GM23338 (cell line): ENCODE measurements at regions not wholly inside any gene's neighbourhood (a gene's known extent, or its start where the extent isn't known, plus 50 kb on each side); places are given as distances from the start of the nearest gene placed in this dataset.

ENCODE experiments used
- ATAC-seq: fragments of 200-7000 bp; cut with Tn5 transposase; 3 replicates; pipeline ENCODE4 v1.9.1; 2020
- DNase-seq: peaks from one replicate; pipeline ENCODE4 v3.0.0-alpha.2; 2015; ENCODE audit warnings: low spot score
- H2AFZ ChIP-seq: fragments of 200-600 bp; sonication (generic); 2 replicates; pipeline ENCODE4 v1.8.0; 2016; ENCODE audit warnings: antibody characterized with exemption, mild to moderate bottlenecking, moderate library complexity
- H3F3A ChIP-seq: fragments of 200-600 bp; sonication (generic); replicated peaks from 2 replicates; pipeline ENCODE4 v1.8.0; 2017; ENCODE audit warnings: antibody characterized with exemption, mixed run types, low read depth
- H3K27ac ChIP-seq: fragments of 200-600 bp; sonication (generic); 2 replicates; pipeline ENCODE4 v1.6.1; 2016; ENCODE audit warnings: low read depth
- H3K27me3 ChIP-seq: fragments of 200-600 bp; sonication (generic); 2 replicates; pipeline ENCODE4 v1.8.0; 2016; ENCODE audit warnings: mild to moderate bottlenecking, mixed run types, moderate library complexity; ENCODE audit not compliant: insufficient read depth
- H3K36me3 ChIP-seq: fragments of 200-600 bp; sonication (generic); 2 replicates; pipeline ENCODE4 v1.8.0; 2016; ENCODE audit warnings: mild to moderate bottlenecking; ENCODE audit not compliant: insufficient read depth
- H3K4me1 ChIP-seq: fragments of 200-600 bp; sonication (generic); 2 replicates; pipeline ENCODE4 v1.8.0; 2016; ENCODE audit warnings: mild to moderate bottlenecking, moderate library complexity; ENCODE audit not compliant: insufficient read depth
- H3K4me2 ChIP-seq: fragments of 200-600 bp; sonication (generic); 2 replicates; pipeline ENCODE4 v1.7.1; 2017; ENCODE audit warnings: mixed run types
- H3K4me3 ChIP-seq: fragments of 200-600 bp; sonication (generic); 2 replicates; pipeline ENCODE4 v1.6.1; 2016; ENCODE audit warnings: mixed run types
- H3K79me2 ChIP-seq: fragments of 200-600 bp; sonication (generic); replicated peaks from 2 replicates; pipeline ENCODE4 v1.8.0; 2017; ENCODE audit warnings: mild to moderate bottlenecking; ENCODE audit not compliant: insufficient read depth
- H3K9me2 ChIP-seq: fragments of 200-600 bp; sonication (generic); 2 replicates; pipeline ENCODE4 v1.8.0; 2017; ENCODE audit not compliant: insufficient read depth
- H4K20me1 ChIP-seq: fragments of 200-600 bp; sonication (generic); replicated peaks from 2 replicates; pipeline ENCODE4 v1.8.0; 2017; ENCODE audit warnings: mild to moderate bottlenecking; ENCODE audit not compliant: insufficient read depth
- H3K27ac Mint-ChIP-seq: 2 replicates; pipeline ENCODE4 v1.8.0; 2020; ENCODE audit warnings: inconsistent platforms, mild to moderate bottlenecking, moderate library complexity, mixed read lengths
- H3K27me3 Mint-ChIP-seq: 3 replicates; pipeline ENCODE4 v1.8.0; 2022; ENCODE audit warnings: low read depth, mild to moderate bottlenecking, moderate library complexity, mixed read lengths, inconsistent platforms; ENCODE audit not compliant: insufficient read depth, poor library complexity
- H3K36me3 Mint-ChIP-seq: 3 replicates; pipeline ENCODE4 v1.8.0; 2021; ENCODE audit warnings: low read depth, mild to moderate bottlenecking, inconsistent platforms, moderate library complexity, mixed read lengths
- H3K4me1 Mint-ChIP-seq: 3 replicates; pipeline ENCODE4 v1.8.0; 2020; ENCODE audit warnings: mild to moderate bottlenecking, inconsistent platforms, mixed read lengths
- H3K4me3 Mint-ChIP-seq: 3 replicates; pipeline ENCODE4 v1.8.0; 2021; ENCODE audit warnings: moderate library complexity, mild to moderate bottlenecking, inconsistent platforms, mixed read lengths
- H3K9me3 Mint-ChIP-seq: 3 replicates; pipeline ENCODE4 v1.8.0; 2020; ENCODE audit warnings: moderate library complexity, mild to moderate bottlenecking, inconsistent platforms, mixed read lengths
- EZH2 ChIP-seq: fragments of 200-600 bp; sonication (generic); IDR thresholded peaks from one replicate; pipeline ENCODE4 v1.8.0; 2017; ENCODE audit warnings: antibody characterized with exemption, mild to moderate bottlenecking, low read depth; ENCODE audit not compliant: unreplicated experiment
- EZH2phosphoT487 ChIP-seq: fragments of 200-600 bp; sonication (generic); IDR thresholded peaks from one replicate; pipeline ENCODE4 v1.8.1; 2018; ENCODE audit warnings: antibody characterized with exemption; ENCODE audit not compliant: unreplicated experiment
- JUNB ChIP-seq: IDR thresholded peaks from one replicate; pipeline ENCODE4 v1.6.1; 2016; ENCODE audit warnings: antibody characterized with exemption; ENCODE audit not compliant: unreplicated experiment
- NANOG ChIP-seq: IDR thresholded peaks from 2 replicates; pipeline ENCODE4 v1.6.1; 2016; ENCODE audit warnings: antibody characterized with exemption, borderline replicate concordance
- POLR2AphosphoS5 ChIP-seq: IDR thresholded peaks from 2 replicates; pipeline ENCODE4 v1.6.1; 2016; ENCODE audit warnings: antibody characterized with exemption, low read depth
- STAT1 ChIP-seq: IDR thresholded peaks from one replicate; pipeline ENCODE4 v1.6.1; 2016; ENCODE audit warnings: antibody characterized with exemption; ENCODE audit not compliant: unreplicated experiment
- ZNF331 ChIP-seq: fragments of 250-450 bp; sonication (Bioruptor Pico); IDR thresholded peaks from 2 replicates; pipeline ENCODE4 v1.5.0; 2020; ENCODE audit warnings: low read depth, mild to moderate bottlenecking, moderate library complexity
- TF ChIP-seq, protein P1 (sequence below): fragments of 250-450 bp; sonication (Bioruptor Pico); IDR thresholded peaks from 2 replicates; pipeline ENCODE4 v1.5.0; 2020; ENCODE audit warnings: mild to moderate bottlenecking, moderate library complexity

DNA sequence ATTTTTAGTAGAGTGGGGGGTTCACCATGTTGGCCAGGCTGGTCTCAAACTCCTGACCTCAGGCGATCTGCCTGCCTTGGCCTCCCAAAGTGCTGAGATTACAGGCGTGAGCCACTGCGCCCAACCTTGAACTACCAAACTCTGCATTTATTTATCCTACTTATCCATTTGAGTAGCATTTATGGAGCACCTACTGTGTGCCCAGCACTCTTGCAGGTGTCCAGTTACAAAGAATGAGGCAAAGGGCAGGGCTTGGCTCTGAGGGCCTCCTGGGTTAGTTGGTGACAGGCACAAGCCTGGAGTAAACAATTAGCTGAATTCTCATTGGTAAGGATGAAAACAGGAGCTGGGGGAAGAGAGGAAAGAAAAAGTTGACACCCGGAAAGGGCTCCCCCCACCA is 93.4 kb upstream of the FOXP4 start (continued):
- TF ChIP-seq, protein P1, sequence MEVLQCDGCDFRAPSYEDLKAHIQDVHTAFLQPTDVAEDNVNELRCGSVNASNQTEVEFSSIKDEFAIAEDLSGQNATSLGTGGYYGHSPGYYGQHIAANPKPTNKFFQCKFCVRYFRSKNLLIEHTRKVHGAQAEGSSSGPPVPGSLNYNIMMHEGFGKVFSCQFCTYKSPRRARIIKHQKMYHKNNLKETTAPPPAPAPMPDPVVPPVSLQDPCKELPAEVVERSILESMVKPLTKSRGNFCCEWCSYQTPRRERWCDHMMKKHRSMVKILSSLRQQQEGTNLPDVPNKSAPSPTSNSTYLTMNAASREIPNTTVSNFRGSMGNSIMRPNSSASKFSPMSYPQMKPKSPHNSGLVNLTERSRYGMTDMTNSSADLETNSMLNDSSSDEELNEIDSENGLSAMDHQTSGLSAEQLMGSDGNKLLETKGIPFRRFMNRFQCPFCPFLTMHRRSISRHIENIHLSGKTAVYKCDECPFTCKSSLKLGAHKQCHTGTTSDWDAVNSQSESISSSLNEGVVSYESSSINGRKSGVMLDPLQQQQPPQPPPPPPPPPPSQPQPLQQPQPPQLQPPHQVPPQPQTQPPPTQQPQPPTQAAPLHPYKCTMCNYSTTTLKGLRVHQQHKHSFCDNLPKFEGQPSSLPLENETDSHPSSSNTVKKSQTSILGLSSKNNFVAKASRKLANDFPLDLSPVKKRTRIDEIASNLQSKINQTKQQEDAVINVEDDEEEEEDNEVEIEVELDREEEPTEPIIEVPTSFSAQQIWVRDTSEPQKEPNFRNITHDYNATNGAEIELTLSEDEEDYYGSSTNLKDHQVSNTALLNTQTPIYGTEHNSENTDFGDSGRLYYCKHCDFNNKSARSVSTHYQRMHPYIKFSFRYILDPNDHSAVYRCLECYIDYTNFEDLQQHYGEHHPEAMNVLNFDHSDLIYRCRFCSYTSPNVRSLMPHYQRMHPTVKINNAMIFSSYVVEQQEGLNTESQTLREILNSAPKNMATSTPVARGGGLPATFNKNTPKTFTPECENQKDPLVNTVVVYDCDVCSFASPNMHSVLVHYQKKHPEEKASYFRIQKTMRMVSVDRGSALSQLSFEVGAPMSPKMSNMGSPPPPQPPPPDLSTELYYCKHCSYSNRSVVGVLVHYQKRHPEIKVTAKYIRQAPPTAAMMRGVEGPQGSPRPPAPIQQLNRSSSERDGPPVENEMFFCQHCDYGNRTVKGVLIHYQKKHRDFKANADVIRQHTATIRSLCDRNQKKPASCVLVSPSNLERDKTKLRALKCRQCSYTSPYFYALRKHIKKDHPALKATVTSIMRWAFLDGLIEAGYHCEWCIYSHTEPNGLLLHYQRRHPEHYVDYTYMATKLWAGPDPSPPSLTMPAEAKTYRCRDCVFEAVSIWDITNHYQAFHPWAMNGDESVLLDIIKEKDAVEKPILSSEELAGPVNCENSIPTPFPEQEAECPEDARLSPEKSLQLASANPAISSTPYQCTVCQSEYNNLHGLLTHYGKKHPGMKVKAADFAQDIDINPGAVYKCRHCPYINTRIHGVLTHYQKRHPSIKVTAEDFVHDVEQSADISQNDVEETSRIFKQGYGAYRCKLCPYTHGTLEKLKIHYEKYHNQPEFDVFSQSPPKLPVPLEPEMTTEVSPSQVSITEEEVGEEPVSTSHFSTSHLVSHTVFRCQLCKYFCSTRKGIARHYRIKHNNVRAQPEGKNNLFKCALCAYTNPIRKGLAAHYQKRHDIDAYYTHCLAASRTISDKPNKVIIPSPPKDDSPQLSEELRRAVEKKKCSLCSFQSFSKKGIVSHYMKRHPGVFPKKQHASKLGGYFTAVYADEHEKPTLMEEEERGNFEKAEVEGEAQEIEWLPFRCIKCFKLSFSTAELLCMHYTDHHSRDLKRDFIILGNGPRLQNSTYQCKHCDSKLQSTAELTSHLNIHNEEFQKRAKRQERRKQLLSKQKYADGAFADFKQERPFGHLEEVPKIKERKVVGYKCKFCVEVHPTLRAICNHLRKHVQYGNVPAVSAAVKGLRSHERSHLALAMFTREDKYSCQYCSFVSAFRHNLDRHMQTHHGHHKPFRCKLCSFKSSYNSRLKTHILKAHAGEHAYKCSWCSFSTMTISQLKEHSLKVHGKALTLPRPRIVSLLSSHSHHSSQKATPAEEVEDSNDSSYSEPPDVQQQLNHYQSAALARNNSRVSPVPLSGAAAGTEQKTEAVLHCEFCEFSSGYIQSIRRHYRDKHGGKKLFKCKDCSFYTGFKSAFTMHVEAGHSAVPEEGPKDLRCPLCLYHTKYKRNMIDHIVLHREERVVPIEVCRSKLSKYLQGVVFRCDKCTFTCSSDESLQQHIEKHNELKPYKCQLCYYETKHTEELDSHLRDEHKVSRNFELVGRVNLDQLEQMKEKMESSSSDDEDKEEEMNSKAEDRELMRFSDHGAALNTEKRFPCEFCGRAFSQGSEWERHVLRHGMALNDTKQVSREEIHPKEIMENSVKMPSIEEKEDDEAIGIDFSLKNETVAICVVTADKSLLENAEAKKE = no peak
- no peak for TF ChIP-seq JUNB
- no peak for TF ChIP-seq EZH2
- TF ChIP-seq ZNF331 (CRISPR knock-in tag) = no peak
- no peak for TF ChIP-seq STAT1
- TF ChIP-seq EZH2phosphoT487 = no peak
- no peak for TF ChIP-seq POLR2AphosphoS5

GRCh38 chr6:41453244-41453643 is 92.9 kb upstream of the FOXP4 start:
- no peak overlapping the region for H3K27ac ChIP-seq
- no peak overlapping the region for H3K27ac Mint-ChIP-seq

More at GRCh38 chr6:41453244-41453643, 92.9 kb upstream of the FOXP4 start:
- H3K4me1 ChIP-seq = peaks cover 11% of the 10 kb centered on the region
- peaks cover 21% of the 10 kb centered on the region for H3K27me3 ChIP-seq
- no peak overlapping the region for H2AFZ ChIP-seq
- ATAC-seq (no peak), DNase-seq (no peak)
- no peaks in the 10 kb centered on the region for H3K79me2 ChIP-seq
- Mint-ChIP-seq H3K4me3 (no peak overlapping the region), H3K27me3 (peaks cover 21% of the 10 kb centered on the region), H3K4me1 (peaks cover 35% of the 10 kb centered on the region), H3K9me3 (no peaks in the 10 kb centered on the region; the same call in 2 of the 3 replicates), H3K36me3 (no peaks in the 10 kb centered on the region; the same call in 2 of the 3 replicates)
- no peak overlapping the region for H3K4me3 ChIP-seq
- H3F3A ChIP-seq = no peaks in the 10 kb centered on the region
- no peak overlapping the region for H3K4me2 ChIP-seq
- no peaks in the 10 kb centered on the region for H4K20me1 ChIP-seq
- no peaks in the 10 kb centered on the region for H3K36me3 ChIP-seq
- no peaks in the 10 kb centered on the region for H3K9me2 ChIP-seq
- no peak for TF ChIP-seq NANOG
